ENCODE measurements at regions not wholly inside any gene's neighbourhood (a gene's known extent, or its start where the extent isn't known, plus 50 kb on each side); places are given as distances from the start of the nearest gene placed in this dataset.

DNA sequence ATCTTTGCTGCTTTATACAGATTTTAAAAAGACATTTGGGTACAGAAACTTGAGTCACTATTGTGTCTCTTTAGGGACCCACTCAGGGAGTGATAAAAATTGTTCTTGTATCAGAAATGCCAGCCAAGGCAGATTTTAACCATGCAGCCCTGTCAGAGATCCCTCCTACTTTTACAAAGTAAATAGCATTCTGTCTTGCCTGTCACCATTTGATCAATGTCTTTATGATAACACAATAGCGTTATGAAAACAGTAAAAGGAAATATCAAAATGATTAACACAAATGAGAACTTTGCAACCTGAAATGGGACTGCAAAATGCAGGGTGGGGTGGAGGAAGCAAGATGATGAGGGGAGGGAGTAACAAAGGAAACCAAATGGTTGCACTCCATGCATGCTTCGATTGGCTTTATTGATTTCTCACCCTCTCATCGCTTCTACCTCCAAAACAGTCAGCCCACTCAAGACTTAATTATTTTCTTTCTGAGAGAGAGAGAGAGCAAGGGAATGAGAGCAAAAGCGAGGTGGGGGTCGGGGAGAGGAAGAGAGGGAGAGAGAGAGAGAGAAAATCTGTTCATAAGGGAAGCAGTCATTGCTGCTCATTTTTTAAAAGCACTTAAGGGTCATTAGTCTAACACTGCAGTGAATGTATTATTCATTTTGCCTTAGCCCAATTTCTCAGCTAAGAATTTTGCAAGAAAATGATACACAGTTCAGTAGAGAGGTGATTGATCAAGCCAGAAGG lies 576.5 kb downstream of the CSNK1G3 start:
- no peak for DNase-seq

DNA sequence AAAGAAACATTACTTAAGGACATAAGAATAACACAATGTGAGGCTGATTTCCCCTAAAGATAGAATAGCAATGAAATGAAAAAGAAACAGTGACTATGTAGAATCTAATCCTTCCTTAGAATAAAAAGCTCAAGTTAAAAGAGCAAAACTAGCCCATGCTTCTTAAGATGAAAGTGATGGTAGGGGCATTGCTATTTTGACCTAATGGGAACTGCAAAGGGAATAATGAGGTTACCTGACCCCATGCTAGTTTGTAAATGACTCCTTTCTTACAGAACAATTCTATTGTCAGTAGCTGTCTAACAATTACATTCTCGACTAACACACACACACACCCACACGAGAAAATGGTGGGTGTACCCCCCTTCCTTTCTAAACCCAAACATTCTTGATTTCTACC lies 575.8 kb downstream of the CSNK1G3 start:
- DNase-seq = no peak

DNA sequence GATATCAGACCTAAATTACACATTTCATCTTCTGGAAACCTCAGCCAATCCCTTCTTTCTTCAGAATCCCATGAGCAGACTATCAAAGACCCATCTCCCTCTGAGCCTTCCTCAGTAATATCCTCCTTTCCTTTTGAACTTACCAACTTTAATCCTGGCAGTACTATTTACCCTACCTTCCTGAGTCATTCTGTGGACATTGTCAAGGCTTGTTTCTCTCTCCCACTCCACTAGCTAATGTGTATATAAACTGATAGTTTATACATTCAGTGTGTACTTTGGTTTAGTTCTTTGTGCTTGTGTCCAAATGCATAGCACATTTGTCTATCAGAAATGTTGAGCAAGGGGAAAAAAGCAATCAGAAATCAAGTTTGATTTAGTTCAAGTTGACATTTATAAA lies 568.3 kb downstream of the CSNK1G3 start:
- DNase-seq = no peak

GRCh38 chr5:124079062-124079461 lies 567.1 kb downstream of the CSNK1G3 start:
- DNase-seq = no peak

DNA sequence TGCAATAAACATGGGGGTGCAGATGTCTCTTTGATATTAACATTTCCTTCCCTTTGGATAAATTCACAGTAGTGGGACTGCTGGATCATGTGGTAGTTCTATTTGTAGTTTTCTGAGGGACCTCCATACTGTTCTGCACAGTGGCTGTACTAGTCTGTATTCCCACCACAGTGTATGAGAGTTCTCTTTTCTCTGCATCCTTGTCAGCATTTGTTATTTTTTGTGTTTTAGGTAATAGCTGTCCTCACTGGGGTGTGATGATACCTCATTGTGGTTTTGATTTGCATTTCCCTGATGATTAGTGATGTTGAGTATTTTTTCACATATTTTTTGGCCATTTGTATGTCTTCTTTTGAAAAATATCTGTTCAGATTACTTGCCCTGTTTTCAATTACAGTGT lies 562.5 kb downstream of the CSNK1G3 start:
- DNase-seq = no peak

DNA sequence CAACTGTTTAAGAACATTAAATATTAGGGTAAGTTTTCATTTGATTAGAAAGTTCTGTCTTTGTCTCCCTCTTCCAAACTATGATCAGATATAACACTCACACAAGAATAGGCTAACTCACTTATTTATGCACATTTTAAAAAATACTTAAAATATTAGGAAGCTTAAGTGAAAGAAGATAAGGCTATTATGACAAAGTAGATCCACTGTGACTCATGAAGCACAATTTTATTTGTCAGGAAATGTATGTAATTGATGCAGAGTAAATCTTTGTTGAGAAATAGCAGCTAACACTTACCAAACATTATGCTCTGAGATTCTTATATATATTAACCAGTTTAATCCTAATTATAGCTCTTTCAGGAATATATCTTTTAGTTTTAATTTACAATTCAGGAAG lies 560.6 kb downstream of the CSNK1G3 start:
- no peak for DNase-seq

- DNase-seq = no peak
Measured at GRCh38 chr5:124071039-124071438, 559.1 kb downstream of the CSNK1G3 start.

DNA sequence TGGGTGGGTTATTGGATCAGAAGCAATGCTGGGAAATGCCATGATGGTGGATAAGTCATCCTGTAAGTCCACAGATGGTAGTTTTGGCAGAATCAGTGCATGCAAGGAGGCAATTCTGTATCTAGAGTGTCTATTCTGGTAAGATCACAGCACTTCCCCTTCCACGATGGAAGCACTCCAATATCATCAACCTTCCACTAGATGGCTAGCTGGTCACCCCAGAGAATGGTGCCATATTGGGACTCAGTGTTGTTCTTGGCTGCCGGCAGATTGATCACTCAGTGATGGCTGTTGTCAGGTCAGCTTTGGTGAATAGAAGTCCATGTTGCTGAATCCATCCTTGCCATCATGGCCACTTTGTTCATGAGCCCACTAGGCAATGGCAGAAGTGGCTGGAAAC lies 553.5 kb downstream of the CSNK1G3 start:
- no peak for DNase-seq

GRCh38 chr5:124064956-124065355 lies 553.0 kb downstream of the CSNK1G3 start:
- no peak for DNase-seq

DNA sequence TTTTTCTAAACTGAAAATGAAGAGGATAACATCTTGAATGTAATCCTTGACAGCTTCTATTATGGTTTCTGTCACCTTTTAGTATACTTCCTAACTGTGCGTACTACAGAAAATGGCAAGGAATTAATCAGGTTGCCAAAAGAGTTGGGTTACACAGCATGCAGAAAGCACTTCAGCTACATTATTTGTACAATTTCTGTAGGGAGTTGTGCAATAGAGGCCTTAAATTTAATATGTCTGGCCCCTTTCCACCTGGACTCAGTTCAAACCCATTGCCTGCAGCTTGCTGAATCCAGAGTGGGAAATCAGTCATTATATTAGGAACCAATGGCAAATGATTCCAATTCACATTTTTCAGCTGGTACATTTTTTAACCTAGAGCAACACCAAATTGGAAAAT lies 549.7 kb downstream of the CSNK1G3 start:
- DNase-seq = no peak

- no peak for DNase-seq
Measured at GRCh38 chr5:124061068-124061430, 549.1 kb downstream of the CSNK1G3 start.

- no peak for DNase-seq
Measured at GRCh38 chr5:124060413-124061067, 548.6 kb downstream of the CSNK1G3 start.

DNA sequence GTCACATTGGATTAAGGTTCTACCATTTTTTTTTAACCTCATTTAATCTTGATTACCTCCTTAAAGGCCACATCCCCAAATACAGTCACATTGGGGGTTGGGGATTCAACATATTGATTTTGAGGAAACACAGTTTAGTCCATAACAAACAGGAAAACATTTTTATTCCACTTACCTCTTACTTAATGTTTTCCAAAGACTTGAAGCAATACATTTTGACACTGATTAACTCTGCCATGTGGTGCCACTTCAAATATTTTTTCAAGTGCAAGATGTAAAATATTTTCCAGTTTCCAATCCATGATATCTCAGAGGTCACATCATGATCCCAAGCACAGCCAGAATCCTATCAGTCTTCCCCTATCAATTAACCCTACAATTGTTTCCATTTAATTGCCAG lies 548.0 kb downstream of the CSNK1G3 start:
- DNase-seq = no peak

- no peak for DNase-seq
Measured at GRCh38 chr5:124059200-124059599, 547.2 kb downstream of the CSNK1G3 start.

DNA sequence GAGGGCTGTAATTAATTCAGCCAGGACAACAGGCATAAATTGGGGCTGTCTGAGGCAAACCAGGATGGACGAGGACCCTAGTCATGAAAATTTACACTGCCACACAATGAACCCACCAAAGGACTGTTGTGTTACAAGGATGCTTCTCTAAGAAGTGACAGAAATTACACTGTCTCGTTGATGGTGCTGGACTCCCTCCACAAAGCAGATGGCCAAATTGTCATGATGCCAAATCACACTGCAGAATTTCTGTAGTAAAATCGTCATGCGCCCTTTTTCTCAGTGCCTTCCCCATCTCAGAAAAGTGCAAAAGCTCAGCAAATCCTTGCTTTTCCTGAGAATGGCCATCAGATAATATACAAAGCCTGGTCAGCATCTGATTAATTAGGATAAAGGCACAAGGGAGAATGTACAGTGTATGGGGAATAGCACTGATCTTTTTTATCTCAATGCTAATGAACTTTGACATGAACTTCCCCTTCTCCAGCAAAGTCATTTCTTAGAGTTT lies 545.8 kb downstream of the CSNK1G3 start:
- no peak for DNase-seq

GRCh38 chr5:124056991-124057723 lies 545.2 kb downstream of the CSNK1G3 start:
- DNase-seq = no peak

- DNase-seq = no peak
Measured at GRCh38 chr5:124056326-124056990, 544.5 kb downstream of the CSNK1G3 start.

DNA sequence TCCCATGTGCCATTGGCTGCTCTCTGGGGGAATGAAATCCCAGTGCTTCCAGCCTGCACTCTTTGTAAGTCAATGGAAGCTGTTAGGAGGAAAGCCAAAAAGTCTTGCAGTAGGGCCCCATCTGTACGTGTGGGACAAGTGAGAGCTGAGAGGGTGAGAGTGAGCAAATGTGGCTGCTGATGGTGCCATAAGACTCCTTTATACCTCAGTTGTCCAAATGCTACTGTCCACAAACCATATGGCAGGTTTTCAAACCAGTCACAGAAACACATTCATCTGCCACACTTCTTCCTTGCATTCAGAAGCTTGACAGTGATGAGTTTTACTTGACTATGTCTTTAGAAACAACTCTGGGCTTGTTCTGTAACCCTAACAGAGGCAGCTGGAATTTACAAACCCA lies 543.8 kb downstream of the CSNK1G3 start:
- DNase-seq = no peak

DNA sequence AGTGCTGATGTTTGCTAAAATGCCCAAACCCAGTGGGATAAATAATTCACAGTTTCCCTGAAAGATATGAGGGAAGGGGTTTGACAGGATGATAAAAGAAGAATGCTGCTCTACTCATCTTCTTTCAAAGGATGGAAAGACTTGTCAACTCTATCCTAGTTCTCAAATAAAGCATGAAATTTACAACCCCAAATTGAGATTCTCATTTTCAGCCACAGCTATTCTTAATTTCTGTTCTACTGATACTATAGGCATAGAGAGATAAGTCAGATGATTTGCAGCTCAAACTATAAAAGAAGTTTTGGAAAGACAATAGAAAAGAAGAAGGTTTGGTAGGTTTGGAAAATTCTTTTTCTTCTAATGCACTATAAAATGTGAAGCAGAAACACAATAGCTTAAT lies 542.6 kb downstream of the CSNK1G3 start:
- no peak for DNase-seq

- no peak for DNase-seq
Measured at GRCh38 chr5:124053340-124053739, 541.4 kb downstream of the CSNK1G3 start.

DNA sequence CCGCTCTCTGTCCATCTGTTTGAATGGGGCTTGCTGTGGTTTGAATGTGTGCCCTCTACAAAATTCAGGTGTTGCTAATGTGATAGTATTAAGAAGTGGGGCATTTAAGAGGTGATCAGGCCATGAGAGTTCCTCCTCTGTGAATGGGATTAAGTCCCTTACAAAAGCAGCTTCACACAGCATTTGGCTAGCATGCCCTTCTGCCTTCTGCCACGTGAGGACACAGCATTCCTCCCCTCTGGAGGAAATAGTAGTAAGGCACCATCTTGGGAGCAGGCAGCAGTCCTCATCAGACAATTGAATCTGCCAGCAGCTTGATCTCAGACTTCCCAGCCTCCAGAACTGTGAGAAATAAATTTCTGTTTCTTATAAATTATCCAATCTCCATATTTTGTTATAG lies 540.2 kb downstream of the CSNK1G3 start:
- no peak for DNase-seq

DNA sequence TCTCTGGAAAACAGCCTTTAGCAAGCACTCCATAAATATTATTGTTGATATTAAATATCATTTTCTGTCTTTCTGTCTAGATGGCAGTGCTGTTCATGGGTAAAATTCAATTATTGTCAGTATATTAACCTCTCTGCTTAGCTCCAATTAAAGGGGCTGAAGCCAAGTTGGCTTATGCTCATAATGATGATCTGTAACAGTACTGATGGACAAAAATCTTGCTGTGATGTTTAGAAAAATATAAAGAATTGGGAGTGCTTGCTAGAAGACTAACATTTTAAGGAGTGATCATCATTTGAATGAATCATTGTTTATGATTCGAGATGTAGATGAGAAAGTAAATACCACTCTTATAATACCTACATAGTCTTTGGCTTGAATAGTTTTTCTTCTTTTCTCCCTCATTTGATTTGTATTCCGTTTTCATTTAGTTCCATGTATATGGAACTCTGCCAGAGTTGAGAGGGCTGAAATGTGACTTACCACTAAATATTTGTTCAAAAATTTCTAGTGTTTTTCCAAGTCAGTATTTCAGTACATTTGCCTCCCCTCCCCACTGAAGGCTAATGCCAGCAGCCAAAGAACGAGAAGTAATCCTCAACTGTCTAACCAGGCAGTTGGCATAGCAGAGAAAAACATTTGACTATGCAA lies 538.3 kb downstream of the CSNK1G3 start:
- DNase-seq = no peak

GRCh38 chr5:124045412-124045811 lies 533.4 kb downstream of the CSNK1G3 start:
- DNase-seq = no peak
